Endothelial cell (in vitro differentiated cells): ENCODE measurements at regions not wholly inside any gene's neighbourhood (a gene's known extent, or its start where the extent isn't known, plus 50 kb on each side); places are given as distances from the start of the nearest gene placed in this dataset.

Experiments
- DNase-seq: peaks from one replicate; pipeline ENCODE4 v3.0.0; 2021; ENCODE audit warnings: low spot score
- H3K27ac Mint-ChIP-seq: one replicate; pipeline ENCODE4 v1.8.0; 2021; ENCODE audit warnings: mixed read lengths, inconsistent platforms; ENCODE audit not compliant: unreplicated experiment
- H3K27me3 Mint-ChIP-seq: one replicate; pipeline ENCODE4 v1.8.0; 2021; ENCODE audit warnings: mild to moderate bottlenecking, moderate library complexity, mixed read lengths, inconsistent platforms; ENCODE audit not compliant: unreplicated experiment
- H3K36me3 Mint-ChIP-seq: one replicate; pipeline ENCODE4 v1.8.0; 2021; ENCODE audit warnings: mild to moderate bottlenecking, low read depth, mixed read lengths, inconsistent platforms; ENCODE audit not compliant: unreplicated experiment
- H3K4me1 Mint-ChIP-seq: one replicate; pipeline ENCODE4 v1.8.0; 2021; ENCODE audit warnings: mild to moderate bottlenecking, mixed read lengths, inconsistent platforms; ENCODE audit not compliant: unreplicated experiment
- H3K4me3 Mint-ChIP-seq: one replicate; pipeline ENCODE4 v1.8.0; 2021; ENCODE audit warnings: mild to moderate bottlenecking, mixed read lengths, inconsistent platforms; ENCODE audit not compliant: unreplicated experiment
- H3K9me3 Mint-ChIP-seq: one replicate; pipeline ENCODE4 v1.8.0; 2021; ENCODE audit warnings: mixed read lengths, inconsistent platforms; ENCODE audit not compliant: unreplicated experiment
- CTCF ChIP-seq: fragments of 200-600 bp; sonication (generic); IDR thresholded peaks from one replicate; pipeline ENCODE4 v1.5.0; 2021; ENCODE audit warnings: antibody characterized with exemption; ENCODE audit not compliant: unreplicated experiment

GRCh38 chr6:45830441-45831139 lies 185.1 kb downstream of the CLIC5 start:
- Mint-ChIP-seq H3K4me3 (no peak overlapping the region), H3K4me1 (no peaks in the 10 kb centered on the region), H3K27me3 (peaks cover 4% of the 10 kb centered on the region), H3K27ac (no peak overlapping the region), H3K9me3 (no peaks in the 10 kb centered on the region), H3K36me3 (no peaks in the 10 kb centered on the region)
- no peak for DNase-seq
- no peak for TF ChIP-seq CTCF

- H3K27me3 Mint-ChIP-seq = peaks cover 4% of the 10 kb centered on the region
- H3K4me1 Mint-ChIP-seq = no peaks in the 10 kb centered on the region
- no peak for DNase-seq
- no peaks in the 10 kb centered on the region for H3K9me3 Mint-ChIP-seq
- TF ChIP-seq CTCF = no peak
- no peak overlapping the region for H3K27ac Mint-ChIP-seq
- no peaks in the 10 kb centered on the region for H3K36me3 Mint-ChIP-seq
- no peak overlapping the region for H3K4me3 Mint-ChIP-seq
Observed at GRCh38 chr6:45829873-45830272, 185.8 kb downstream of the CLIC5 start.

- no peak for TF ChIP-seq CTCF
- Mint-ChIP-seq H3K4me3 (no peak overlapping the region), H3K27me3 (peaks cover 4% of the 10 kb centered on the region), H3K9me3 (no peaks in the 10 kb centered on the region), H3K27ac (no peak overlapping the region), H3K36me3 (no peaks in the 10 kb centered on the region), H3K4me1 (no peaks in the 10 kb centered on the region)
- no peak for DNase-seq
Observed at GRCh38 chr6:45827952-45828530, 187.6 kb downstream of the CLIC5 start.

GRCh38 chr6:45822873-45823272 lies 192.8 kb downstream of the CLIC5 start:
- H3K4me3 Mint-ChIP-seq = no peak overlapping the region
- H3K27me3 Mint-ChIP-seq = no peaks in the 10 kb centered on the region
- DNase-seq = no peak
- no peak for TF ChIP-seq CTCF
- H3K36me3 Mint-ChIP-seq = no peaks in the 10 kb centered on the region
- H3K4me1 Mint-ChIP-seq = peaks cover 15% of the 10 kb centered on the region
- no peak overlapping the region for H3K27ac Mint-ChIP-seq
- no peaks in the 10 kb centered on the region for H3K9me3 Mint-ChIP-seq

GRCh38 chr6:45822246-45822812 lies 193.3 kb downstream of the CLIC5 start:
- no peak for TF ChIP-seq CTCF
- no peaks in the 10 kb centered on the region for H3K27me3 Mint-ChIP-seq

More at GRCh38 chr6:45822246-45822812, 193.3 kb downstream of the CLIC5 start:
- H3K27ac Mint-ChIP-seq = peak overlapping the region; percentile 9
- DNase-seq = no peak
- no peaks in the 10 kb centered on the region for H3K9me3 Mint-ChIP-seq
- peaks cover 15% of the 10 kb centered on the region for H3K4me1 Mint-ChIP-seq
- no peaks in the 10 kb centered on the region for H3K36me3 Mint-ChIP-seq
- H3K4me3 Mint-ChIP-seq = no peak overlapping the region
